DMS114 treated with DMSO at 0.1 percent for 48 hours (cell line): ENCODE measurements at regions not wholly inside any gene's neighbourhood (a gene's known extent, or its start where the extent isn't known, plus 50 kb on each side); places are given as distances from the start of the nearest gene placed in this dataset.

Experiments
- DNase-seq: peaks from one replicate; lab custom pipeline; 2025; ENCODE audit not compliant: unreplicated experiment; lab: John Stamatoyannopoulos, UW

DNA sequence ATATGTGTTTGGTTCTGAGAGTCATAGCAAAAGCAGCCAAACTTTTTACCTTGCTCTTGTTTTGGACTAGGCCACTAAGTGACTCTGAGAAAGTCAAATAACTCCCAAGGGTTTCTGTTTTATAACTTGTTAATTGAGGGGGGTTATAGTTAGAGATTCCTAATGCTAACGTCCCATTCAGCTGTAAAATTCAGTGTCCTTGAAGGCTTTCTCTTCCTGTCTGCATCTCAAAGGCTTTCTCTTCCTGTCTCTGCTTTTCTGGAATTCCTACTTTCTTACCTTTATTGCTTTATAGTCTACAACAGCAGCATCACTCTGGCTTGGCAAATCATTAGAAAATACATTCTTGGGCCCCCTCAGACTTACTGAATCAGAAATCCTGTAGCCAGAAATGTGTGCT is 479.5 kb upstream of the SEMA6A start:
- DNase-seq: no peak

GRCh38 chr5:117041926-117042595 is 467.4 kb upstream of the SEMA6A start:
- DNase-seq: no peak

DNA sequence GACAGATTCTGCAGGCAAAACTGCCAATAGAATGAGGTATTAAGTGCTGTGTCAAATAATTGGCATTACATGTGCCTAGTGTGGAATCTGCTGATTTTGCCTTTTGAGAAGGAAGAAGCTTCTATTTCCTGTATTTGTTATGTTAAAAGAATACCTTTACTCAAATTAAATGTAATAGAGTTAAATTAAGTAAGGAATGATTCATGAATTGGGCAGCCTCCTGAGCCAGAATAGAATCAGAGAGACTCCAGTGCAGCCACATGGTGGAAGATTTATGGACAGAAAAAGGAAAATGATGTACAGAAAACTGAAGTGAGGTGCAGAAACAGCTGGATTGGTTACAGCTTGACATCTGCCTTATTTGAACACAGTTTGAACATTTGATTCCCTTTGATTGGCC is 464.4 kb upstream of the SEMA6A start:
- no peak for DNase-seq

GRCh38 chr5:117027384-117027783 is 452.8 kb upstream of the SEMA6A start:
- DNase-seq: no peak

- no peak for DNase-seq
Measured at GRCh38 chr5:117020999-117021398, 446.4 kb upstream of the SEMA6A start.

DNA sequence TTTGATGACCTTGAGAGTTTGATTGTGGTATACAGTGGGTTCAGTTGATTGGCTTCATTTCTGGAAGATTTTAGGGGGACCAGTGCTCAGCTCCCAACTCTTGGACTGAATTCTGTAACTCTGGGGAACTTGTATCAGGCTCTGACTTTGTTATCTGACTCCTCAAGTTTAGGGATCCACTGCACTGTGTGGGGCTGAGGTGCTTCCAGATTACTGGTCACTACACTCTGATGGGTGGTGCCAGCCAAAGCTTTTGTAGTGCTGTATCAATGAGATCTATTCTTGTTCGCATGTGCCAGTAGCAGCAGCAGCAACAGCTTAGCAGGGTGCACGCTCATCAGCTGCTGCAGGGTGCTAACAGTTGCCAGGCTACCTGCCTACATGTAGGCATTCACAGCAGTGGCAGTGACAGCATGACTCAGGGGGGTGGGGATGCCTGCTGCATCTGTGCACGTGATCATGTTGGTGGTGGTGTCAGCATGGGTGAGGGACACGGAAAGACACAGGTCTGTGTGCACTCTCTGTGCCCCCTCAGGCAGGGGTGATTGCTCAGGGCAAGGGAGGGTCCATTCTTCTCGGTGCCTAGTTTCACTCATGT is 438.8 kb upstream of the SEMA6A start:
- DNase-seq: no peak

DNA sequence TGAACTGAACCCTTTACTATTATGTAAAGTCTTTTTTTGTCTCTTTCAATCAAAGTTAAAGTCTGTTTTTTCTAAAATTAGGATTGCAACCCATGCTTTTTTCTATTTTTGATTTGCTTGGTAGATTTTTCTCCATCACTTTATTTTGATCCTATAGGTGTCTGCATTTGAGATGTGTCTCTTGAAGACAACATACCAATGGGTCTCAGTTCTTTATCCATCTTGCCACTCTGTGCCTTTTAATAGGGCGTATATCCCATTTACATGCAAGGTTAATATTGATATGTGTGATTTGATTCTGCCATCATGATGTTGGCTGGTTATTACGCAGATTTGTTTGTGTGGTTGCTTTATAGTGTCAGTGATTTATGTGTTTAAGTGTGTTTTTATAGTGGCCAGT is 436.0 kb upstream of the SEMA6A start:
- DNase-seq: no peak

GRCh38 chr5:116998024-116998423 is 423.4 kb upstream of the SEMA6A start:
- no peak for DNase-seq

DNA sequence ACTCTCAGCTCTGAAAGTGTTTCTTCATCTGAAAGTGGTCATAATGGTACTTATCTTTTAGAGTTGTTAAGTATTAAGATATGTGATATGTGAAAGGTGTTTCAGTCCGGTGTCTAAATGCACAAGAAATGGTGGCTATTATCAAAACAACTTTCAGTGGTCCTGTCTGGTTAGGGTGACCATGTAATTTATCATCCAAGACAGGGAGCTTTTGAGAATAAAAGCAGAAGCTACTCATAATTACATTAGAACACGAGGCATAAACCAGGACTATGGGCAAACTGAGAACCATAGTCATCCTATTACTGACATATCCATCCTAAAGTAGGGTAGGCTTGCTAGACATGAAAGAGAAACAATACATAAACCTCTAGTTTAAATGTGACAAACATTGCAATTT is 418.1 kb upstream of the SEMA6A start:
- DNase-seq: no peak

DNA sequence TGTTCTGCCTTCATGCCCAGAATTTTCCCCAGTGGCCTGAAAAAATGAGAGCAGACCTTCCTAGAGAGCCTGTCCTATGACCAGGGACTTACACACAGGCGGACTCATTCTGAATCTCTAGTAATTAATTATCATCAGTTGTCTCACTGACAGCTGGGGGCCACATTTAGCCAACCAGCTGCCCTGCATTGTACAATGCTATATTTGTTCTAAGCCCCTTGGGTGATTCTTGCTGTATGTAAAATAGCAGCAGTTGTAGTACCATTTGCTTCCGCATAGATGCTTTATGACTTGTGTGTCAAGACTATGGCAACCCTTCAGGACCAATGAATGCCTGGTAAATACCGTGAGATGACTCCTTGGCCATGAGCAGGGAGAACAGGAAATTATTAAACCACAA is 415.4 kb upstream of the SEMA6A start:
- DNase-seq: no peak

DNA sequence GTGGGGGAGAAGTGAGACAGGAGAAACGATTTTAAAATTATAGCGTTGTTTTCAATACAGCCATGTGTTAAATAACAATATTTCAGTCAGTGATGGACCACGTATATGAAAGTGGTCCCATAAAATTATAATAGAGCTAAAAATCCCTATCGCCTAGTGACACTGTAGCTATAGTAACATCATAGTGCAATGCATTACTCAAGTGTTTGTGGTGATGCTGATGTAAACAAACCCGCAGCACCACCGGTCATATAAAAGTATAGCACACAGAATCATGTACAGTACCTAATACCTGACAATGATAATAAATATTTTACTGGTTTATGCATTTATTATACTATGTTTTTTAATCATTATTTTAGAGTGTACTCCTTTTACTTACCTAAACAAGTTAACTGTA is 407.4 kb upstream of the SEMA6A start:
- no peak for DNase-seq

- DNase-seq: no peak
Measured at GRCh38 chr5:116980581-116980980, 406.0 kb upstream of the SEMA6A start.

DNA sequence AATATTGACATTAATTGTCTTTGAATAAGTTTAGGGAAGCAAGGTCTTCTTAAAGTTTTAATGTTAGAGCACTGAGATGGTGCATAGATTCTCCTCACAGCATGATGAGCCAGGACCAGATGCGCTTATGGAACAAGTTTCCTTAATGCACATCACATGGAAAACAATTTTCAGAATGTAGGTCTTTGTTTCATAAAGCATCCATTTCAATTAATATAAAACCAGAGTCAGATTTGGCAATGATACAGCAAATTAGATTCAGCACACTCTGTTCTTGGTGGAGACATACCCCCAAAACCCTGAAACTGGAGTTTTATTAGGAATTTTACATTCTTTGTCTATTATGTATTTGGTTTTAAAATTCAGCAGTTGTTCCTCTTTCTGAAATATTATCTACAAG is 402.1 kb upstream of the SEMA6A start:
- DNase-seq: no peak

DNA sequence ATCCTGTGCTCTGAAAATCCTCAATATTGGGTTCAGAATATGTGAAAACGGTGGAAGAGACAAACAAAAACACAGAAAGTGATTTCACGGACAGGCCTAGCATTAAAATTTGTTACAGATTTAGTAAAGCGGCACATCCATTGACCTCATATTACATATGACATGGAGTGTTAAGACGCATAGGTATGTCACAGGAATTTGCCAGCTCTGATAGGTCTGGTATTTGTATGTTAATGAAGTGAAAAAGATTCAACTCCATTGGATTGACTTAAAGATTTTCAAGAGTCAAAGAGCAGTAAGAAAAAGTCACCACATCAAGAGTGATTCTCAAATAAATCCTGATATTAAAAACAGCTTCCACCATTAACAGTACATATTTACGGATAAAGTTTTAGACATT is 396.5 kb upstream of the SEMA6A start:
- DNase-seq: no peak

GRCh38 chr5:116970318-116970717 is 395.7 kb upstream of the SEMA6A start:
- no peak for DNase-seq

GRCh38 chr5:116964438-116964837 is 389.8 kb upstream of the SEMA6A start:
- no peak for DNase-seq

- no peak for DNase-seq
Measured at GRCh38 chr5:116961021-116961420, 386.4 kb upstream of the SEMA6A start.

- DNase-seq: no peak
Measured at GRCh38 chr5:116959843-116960242, 385.2 kb upstream of the SEMA6A start.

DNA sequence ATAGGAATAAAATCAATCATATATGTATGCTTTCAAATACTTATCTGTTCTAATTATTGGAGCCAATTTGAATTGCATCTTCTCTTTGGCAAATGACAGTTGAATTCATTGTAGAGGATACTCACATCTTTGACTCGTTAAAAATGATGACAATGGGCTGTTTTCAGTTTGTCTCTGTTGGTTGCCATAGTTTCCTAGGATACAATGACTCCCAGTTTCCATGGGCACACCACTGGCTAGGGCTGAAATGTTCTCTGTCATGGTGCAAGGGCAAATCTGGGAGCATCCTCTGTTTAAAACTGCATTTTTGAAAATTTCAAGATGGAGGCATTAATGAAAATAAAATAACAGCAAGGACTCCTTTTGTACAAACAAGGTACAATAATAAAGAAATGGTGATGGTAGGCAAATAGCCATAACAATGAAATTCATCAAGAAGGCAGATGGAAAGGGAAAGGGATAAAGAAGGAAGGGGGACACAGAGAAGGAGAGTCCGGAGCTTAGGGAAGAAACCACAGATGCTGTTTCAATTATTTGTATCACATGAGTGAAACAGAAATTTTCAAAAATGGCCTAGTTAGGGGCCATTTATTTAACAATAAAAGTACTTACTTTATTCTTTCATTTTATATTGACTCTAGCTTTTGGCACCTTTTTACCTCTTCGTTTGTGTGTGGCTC is 378.8 kb upstream of the SEMA6A start:
- no peak for DNase-seq

- no peak for DNase-seq
Measured at GRCh38 chr5:116951219-116951618, 376.6 kb upstream of the SEMA6A start.

DNA sequence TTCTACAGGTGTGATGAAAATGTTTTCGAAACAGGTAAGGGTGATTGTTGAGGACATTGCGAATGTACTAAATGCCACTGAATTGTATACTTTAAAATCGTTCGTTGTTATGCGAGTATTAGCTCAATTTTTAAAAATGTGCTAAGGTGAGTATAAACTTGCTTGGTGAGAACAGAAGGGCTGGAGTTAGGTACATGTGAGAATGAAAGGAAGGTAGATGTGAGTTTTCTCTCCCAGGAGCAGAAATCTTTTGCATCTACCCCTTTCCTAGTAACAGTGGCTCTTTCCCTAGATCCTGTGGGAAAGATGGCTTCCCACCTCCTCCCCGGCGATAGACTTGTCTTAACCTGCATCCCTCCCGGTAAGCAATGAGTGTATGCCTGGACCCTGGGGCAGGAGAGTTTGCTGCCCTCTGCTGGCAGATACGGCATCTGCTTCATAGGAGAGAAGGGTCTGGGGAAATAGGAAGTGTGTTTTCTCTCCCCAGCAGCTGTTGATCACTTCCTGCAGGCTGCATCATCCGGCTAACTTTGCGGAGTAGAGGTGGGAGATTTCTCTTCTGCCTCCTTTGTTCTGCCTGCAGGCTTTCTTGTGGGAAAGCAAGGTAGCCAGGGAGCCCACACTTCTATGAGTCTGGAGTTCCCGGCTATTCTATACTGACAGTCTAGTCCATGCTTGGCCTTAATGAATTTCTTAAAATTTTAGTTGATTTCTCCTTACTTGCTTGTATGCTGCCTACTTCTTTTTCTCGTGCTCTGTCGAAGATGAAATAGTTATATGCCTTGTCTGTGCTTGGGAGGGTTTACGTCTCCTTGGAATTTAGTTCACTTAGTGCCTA is 373.3 kb upstream of the SEMA6A start:
- DNase-seq: peak; percentile 76
